Stimulated activated CD4-positive, alpha-beta T cell treated with anti-CD3 and anti-CD28 coated beads, Interleukin-2, amount 100 ng/mL, for 48 hours (primary cell): ENCODE measurements at regions not wholly inside any gene's neighbourhood (a gene's known extent, or its start where the extent isn't known, plus 50 kb on each side); places are given as distances from the start of the nearest gene placed in this dataset.

Experiments
- DNase-seq, 2 donors: peaks; one replicate each; pipeline ENCODE4 v3.0.0-alpha.2; 2020

GRCh38 chr4:24279469-24279868, 304.9 kb downstream of the DHX15 start:
- DNase-seq = no peak

DNA sequence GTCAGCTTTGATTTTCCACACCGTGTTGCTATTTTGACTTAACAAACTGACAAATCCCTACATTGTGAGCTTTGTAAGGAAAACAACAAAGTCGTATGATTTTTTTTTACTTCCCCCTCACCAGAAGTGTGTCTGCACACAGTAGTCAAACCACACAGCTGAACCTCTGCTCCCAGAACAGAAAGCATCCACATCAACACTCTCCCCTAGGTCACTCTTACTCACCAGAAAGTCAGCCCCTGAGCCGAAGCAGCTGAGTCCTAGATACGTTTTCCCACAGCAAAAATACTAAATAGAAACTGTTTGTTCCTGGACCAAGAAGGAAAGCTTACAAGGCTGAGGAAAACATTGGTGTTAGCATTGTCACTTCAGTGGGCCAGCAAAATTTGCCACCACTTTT, 305.7 kb downstream of the DHX15 start:
- DNase-seq = no peak

DNA sequence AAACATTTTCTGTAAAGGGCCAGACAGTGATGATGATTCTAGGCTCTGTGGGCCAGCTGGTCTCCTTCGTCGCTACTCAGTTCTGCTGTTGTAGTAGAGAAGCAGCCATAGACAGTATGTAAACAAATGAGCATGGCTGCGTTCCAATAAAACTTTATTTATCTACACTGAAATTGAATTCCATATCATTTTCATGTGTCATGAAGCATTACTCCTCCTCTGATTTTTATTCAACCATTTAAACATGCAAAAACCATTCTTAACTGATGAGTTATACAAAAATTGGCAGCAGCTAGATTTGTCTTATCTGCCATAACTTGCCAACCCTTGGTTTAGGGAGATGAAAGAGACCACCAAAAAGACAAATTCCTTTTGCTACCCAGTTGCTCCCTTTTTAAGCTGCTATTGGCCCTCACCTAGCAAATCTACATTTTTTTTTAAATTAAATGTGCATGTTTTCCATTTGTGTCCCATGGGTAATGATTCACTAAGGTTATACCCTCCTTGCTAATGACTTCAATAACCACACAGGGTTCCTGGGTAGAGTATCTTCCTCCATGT, 309.9 kb downstream of the DHX15 start:
- no peak for DNase-seq

DNA sequence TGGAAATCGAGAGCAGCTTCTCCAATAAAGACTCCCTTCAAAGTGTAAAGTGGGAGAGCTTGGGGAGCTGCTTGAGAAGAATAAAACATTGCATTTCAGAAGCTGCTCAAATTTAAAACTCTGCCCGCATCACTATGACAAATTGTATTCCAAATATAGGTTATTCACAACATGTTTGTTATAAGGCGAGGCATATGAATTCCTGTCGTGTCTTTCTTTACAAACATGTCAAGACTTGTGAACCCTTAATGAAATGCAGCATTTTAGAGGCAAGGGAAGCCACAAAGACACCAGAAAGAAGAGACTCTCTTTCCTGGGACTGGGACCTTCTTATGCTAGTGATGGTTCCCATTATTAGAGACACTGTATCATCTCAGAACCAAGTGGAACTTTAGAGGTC, 311.2 kb downstream of the DHX15 start:
- no peak for DNase-seq

GRCh38 chr4:24266951-24267722, 317.2 kb downstream of the DHX15 start:
- DNase-seq = no peak

DNA sequence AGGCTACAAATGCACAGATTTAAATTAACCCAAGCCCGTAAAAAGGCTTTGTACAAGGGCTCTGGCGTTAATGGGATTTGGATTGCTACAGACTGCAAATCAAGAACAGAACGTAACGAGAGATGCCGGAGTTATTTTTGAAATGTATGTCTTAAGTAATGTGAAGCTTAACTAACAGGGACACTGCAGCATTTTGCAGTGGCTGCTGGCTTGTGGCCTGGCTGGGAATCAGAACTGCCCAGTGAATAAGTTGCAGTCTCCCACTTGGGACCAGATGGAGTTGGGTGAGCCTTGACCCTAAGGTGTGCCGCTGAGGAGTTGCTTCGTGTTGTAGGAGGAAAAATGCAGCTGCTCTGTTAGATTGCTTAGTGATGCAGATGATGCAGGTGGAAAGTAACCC, 318.4 kb downstream of the DHX15 start:
- DNase-seq = no peak

GRCh38 chr4:24262616-24263015, 321.7 kb downstream of the DHX15 start:
- DNase-seq = no peak

- DNase-seq = no peak
Observed at GRCh38 chr4:24262084-24262483, 322.3 kb downstream of the DHX15 start.

- DNase-seq = no peak
Observed at GRCh38 chr4:24260923-24261564, 323.3 kb downstream of the DHX15 start.

DNA sequence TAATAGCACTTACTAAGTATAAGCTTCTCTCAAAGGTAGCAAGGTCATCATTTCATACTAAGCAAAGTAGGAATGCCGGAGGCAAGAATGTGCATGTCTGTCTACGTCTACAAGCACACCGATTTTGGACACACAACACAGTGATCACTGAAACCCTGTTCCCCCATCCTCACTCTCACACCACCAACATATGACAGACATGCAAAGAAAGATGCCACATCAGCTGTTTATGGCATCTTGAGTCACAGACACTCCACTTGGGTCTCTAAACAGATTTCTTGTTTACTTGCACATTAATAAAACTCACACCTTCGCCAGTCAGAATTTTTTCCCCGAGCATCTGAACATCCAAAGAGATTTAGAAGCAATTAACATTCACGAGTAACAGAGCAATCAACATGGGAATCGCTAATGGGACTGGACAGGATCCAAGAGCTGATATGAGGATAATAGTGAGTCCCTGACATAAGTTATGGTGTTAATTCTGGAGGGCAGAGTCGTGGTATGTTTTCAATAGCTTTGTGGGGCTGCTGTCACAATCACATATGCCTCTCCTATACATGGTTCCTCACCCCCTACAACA, 324.1 kb downstream of the DHX15 start:
- DNase-seq = no peak

DNA sequence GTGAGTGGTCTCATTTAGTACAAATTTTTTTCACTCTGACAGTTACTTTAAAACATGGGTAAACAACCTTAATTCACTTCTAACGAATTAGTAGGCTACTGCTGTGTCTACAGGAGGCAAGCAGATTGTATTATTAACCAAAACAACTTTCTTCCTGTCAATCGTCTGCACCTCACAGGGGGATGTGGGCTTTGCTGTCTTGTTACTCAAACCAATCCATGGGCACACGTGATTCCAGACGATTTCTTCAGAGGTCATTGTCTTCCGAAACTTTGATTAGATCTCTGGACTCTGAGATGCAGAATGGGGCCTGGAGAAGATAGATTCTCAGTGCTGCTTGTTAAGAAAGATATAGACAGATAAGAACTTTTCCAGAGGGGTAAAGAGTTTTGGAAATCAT, 327.8 kb downstream of the DHX15 start:
- DNase-seq = no peak

GRCh38 chr4:24256066-24256465, 328.3 kb downstream of the DHX15 start:
- no peak for DNase-seq

DNA sequence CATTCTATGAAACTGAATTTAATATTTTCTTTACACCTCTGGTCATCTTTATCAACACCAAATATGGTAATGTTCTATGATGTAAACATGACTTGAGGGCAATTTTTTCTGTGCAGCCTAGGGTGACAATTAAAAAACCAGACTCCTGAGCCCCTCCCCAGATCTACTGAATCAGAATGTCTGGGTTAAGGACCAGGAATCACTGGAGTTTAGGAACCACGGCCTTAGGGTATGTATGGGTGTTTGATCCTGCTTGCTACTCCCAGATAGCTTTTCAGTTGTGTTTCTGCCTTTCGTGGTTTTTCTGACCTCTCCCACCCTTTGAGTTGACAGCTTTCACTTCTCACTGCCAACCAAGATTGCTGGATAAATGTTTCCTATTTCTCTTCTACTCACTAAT, 332.2 kb downstream of the DHX15 start:
- DNase-seq = no peak

GRCh38 chr4:24251589-24251988, 332.8 kb downstream of the DHX15 start:
- no peak for DNase-seq

- no peak for DNase-seq
Observed at GRCh38 chr4:24249972-24250371, 334.4 kb downstream of the DHX15 start.

- no peak for DNase-seq
Observed at GRCh38 chr4:24248674-24249630, 335.4 kb downstream of the DHX15 start.

- DNase-seq = no peak
Observed at GRCh38 chr4:24245491-24245820, 338.9 kb downstream of the DHX15 start.

- no peak for DNase-seq
Observed at GRCh38 chr4:24244663-24245490, 339.5 kb downstream of the DHX15 start.

DNA sequence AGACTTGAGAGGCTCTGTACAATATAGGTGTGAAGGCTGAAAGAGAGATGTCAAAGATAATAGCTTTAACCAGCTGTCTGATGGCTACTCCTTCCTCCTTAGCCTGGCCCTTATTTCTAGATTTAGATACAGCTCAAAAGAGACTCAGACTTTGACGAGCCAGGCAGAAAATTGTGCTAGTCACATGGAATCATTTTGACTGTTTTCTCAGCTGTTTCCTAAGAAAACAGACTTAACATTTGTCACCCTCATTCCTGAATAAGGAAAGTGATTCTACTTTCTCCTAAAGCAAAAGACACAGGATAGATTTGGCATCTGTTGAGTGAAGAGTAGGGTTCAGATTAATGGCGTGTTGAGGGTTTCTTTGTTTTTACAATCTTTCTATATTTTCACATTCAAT, 340.7 kb downstream of the DHX15 start:
- no peak for DNase-seq

DNA sequence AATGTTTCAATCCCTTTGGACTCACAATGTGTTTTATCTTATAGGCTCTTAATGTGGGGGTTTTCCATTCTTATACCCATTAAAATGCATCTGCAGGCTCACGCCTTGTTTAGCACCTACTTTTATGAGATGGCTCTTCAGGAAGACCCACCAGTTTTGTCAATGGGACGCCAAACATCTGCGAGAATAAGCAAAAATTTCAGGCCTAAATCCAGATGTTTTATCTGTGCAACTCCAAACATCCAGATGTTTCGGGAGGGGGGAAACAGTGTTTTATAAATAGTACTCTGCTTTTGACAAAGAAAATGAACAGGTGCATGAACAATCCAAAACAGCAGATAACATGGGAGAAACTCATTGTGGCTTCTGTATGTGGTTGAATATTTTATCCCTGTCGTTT, 342.8 kb downstream of the DHX15 start:
- no peak for DNase-seq

DNA sequence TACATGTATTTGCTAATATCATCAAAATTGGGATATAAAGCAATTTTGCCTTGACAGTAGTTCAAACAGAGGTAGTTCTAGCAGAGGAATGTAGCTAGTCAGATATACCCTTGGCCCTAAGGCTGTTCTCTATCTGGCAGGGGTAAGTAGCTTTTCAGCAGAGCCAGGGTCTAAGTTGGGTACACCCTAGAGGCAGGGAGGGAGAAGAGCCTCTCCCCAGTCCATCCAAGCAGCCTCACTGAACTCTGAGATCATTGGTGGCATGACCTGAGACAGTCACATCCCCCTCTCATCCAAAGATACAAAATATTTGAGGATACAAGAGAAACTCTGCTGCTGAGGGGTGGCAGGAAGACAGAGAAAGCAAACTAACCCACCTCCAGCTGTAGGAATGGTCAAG, 343.7 kb downstream of the DHX15 start:
- no peak for DNase-seq

GRCh38 chr4:24237709-24238108, 346.6 kb downstream of the DHX15 start:
- no peak for DNase-seq
